Adrenal gland (tissue), 5 donors: ENCODE measurements at regions not wholly inside any gene's neighbourhood (a gene's known extent, or its start where the extent isn't known, plus 50 kb on each side); places are given as distances from the start of the nearest gene placed in this dataset.

Experiments
- POLR2A ChIP-seq, 2 donors: fragments of 450-650 bp; IDR thresholded peaks; one replicate each; pipeline ENCODE4 v1.6.1; 2017; ENCODE audit warnings: antibody characterized with exemption in 2 of 2, mild to moderate bottlenecking in 2 of 2, moderate library complexity in 1 of 2
- TF ChIP-seq, protein P1 (sequence below), 6 experiments: fragments of 450-650 bp in 4 of 6; fragments of 200-600 bp in 2 of 6; sonication (generic) in 1 of 6; IDR thresholded peaks; 1 replicate in 5 of 6; 2 replicates in 1 of 6; pipeline versions ENCODE4 v1.5.1 to v1.8.0; 2016 to 2021; ENCODE audit warnings: antibody characterized with exemption in 6 of 6, mild to moderate bottlenecking in 2 of 6, moderate library complexity in 1 of 6
- donor health status: DM: no; HTN: no; CAD: no.

DNA sequence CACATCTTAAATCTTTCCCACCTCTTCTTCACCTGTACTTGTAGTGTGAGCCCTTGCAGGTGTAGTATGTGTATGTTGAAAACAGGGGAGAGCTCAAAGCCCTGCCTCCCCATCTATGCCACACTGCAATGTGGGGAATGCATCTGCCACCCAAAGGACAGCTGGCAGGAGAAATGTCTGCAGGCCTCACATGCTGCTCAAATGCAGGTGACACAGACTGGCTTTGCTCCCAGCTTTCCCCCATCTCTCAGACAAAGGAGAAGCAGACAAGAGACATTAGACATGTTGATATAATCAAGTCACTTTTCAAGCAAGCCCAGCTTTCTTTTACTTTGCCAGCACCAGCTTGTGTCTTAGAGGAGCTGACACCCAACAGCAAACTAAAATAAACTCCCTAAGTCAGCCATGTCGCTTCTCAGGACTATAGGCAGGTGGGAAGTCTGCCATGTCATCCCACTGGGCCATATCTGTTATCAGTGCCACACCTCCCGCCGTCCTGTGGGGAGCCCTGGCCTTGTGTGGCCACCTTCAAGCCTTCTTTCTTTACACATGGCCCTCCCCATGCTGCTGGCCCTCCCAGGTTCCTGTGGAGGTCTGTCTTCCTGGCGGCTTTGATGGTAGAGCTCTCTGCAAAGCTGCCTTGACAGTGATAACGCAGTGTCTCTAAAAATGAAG is 102.1 kb downstream of the CXCL12 start:
- TF ChIP-seq, protein P1, sequence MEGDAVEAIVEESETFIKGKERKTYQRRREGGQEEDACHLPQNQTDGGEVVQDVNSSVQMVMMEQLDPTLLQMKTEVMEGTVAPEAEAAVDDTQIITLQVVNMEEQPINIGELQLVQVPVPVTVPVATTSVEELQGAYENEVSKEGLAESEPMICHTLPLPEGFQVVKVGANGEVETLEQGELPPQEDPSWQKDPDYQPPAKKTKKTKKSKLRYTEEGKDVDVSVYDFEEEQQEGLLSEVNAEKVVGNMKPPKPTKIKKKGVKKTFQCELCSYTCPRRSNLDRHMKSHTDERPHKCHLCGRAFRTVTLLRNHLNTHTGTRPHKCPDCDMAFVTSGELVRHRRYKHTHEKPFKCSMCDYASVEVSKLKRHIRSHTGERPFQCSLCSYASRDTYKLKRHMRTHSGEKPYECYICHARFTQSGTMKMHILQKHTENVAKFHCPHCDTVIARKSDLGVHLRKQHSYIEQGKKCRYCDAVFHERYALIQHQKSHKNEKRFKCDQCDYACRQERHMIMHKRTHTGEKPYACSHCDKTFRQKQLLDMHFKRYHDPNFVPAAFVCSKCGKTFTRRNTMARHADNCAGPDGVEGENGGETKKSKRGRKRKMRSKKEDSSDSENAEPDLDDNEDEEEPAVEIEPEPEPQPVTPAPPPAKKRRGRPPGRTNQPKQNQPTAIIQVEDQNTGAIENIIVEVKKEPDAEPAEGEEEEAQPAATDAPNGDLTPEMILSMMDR (IDR thresholded peaks at IDR 0.05): no peak
- no peak for TF ChIP-seq POLR2A (IDR thresholded peaks at IDR 0.05)
